DMS 273 (cell line): ENCODE measurements at regions not wholly inside any gene's neighbourhood (a gene's known extent, or its start where the extent isn't known, plus 50 kb on each side); places are given as distances from the start of the nearest gene placed in this dataset.
"Not testable (repeated sequence)": the region's sequence is repeated elsewhere in the genome, so short reads cannot be mapped to it uniquely, and the experiment has no call there.

Source experiments
- DNase-seq: peaks from one replicate; lab custom pipeline; 2025; ENCODE audit not compliant: unreplicated experiment; lab: John Stamatoyannopoulos, UW

- no peak for DNase-seq
Observed at GRCh38 chr1:25134307-25134706, 98.0 kb downstream of the SYF2 start.

- DNase-seq = no peak
Observed at GRCh38 chr1:25131794-25132193, 100.5 kb downstream of the SYF2 start.

GRCh38 chr1:25130895-25131294 lies 101.4 kb downstream of the SYF2 start:
- DNase-seq = no peak

GRCh38 chr1:25129380-25129779 lies 102.9 kb downstream of the SYF2 start:
- DNase-seq = no peak

GRCh38 chr1:25128121-25128621 lies 104.1 kb downstream of the SYF2 start:
- no peak for DNase-seq

GRCh38 chr1:25126562-25126961 lies 105.7 kb downstream of the SYF2 start:
- DNase-seq = peak; percentile 18

GRCh38 chr1:25123551-25123950 lies 108.8 kb downstream of the SYF2 start:
- DNase-seq = no peak

- no peak for DNase-seq
Observed at GRCh38 chr1:25122747-25123146, 109.6 kb downstream of the SYF2 start.

GRCh38 chr1:25120281-25120680 lies 112.0 kb downstream of the SYF2 start:
- DNase-seq = no peak

- DNase-seq = no peak
Observed at GRCh38 chr1:25118546-25118945, 113.8 kb downstream of the SYF2 start.

GRCh38 chr1:25117233-25117823 lies 115.0 kb downstream of the SYF2 start:
- peak; percentile 47 for DNase-seq

GRCh38 chr1:25116832-25117231 lies 115.5 kb downstream of the SYF2 start:
- DNase-seq = no peak

GRCh38 chr1:25116117-25116516 lies 116.2 kb downstream of the SYF2 start:
- not testable (repeated sequence) for DNase-seq

- no peak for DNase-seq
Observed at GRCh38 chr1:25113731-25114130, 118.6 kb downstream of the SYF2 start.

- DNase-seq = no peak
Observed at GRCh38 chr1:25113086-25113485, 119.2 kb downstream of the SYF2 start.

GRCh38 chr1:25112400-25112799 lies 119.9 kb downstream of the SYF2 start:
- no peak for DNase-seq

- no peak for DNase-seq
Observed at GRCh38 chr1:25111706-25112105, 120.6 kb downstream of the SYF2 start.

- no peak for DNase-seq
Observed at GRCh38 chr1:25110485-25110884, 121.8 kb downstream of the SYF2 start.

GRCh38 chr1:25110036-25110435 lies 122.3 kb downstream of the SYF2 start:
- DNase-seq = no peak

GRCh38 chr1:25109531-25109951 lies 122.8 kb downstream of the SYF2 start:
- DNase-seq = no peak

- DNase-seq = no peak
Observed at GRCh38 chr1:25107643-25108010, 124.7 kb downstream of the SYF2 start.

- DNase-seq = no peak
Observed at GRCh38 chr1:25106976-25107642, 125.2 kb downstream of the SYF2 start.

- DNase-seq = peak; percentile 76
Observed at GRCh38 chr1:25106352-25106751, 126.0 kb downstream of the SYF2 start.
